HPDE6-E6E7 (cell line): ENCODE measurements at regions not wholly inside any gene's neighbourhood (a gene's known extent, or its start where the extent isn't known, plus 50 kb on each side); places are given as distances from the start of the nearest gene placed in this dataset.

Experiments
- DNase-seq: peaks from one replicate; pipeline ENCODE4 v3.0.0; 2011; ENCODE audit warnings: missing footprints; ENCODE audit errors: extremely low spot score

DNA sequence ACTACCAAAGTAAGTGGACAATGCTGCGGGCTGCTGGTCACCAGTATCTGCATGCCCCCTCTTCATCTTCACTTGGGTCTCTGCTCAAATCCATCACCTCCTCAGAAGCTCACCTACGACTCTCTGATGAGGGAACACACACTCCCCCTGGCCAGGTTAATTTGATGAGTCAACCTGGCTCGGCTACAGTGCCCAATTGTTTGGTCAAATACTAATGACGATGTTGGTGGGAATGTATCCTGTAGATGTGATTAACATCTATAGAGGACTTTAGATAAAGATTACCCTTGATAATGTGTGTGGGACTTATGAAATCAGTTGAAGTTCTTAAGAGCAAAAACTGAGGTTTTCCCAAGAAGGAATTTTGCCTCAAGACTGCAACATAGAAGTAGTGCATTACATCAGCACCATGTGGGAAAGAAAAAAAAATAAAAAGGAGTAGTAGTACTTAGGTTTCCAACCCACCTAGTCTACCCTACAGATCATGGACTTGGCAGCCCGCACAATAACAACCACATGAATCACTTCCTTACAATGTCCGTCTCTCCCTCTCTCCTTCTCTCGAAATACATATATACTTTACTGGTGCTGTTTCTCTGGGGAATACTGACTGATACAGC, 467.3 kb downstream of the DNAH5 start:
- peak; percentile 13 for DNase-seq

GRCh38 chr5:13472842-13473241, 471.6 kb downstream of the DNAH5 start:
- DNase-seq = no peak

DNA sequence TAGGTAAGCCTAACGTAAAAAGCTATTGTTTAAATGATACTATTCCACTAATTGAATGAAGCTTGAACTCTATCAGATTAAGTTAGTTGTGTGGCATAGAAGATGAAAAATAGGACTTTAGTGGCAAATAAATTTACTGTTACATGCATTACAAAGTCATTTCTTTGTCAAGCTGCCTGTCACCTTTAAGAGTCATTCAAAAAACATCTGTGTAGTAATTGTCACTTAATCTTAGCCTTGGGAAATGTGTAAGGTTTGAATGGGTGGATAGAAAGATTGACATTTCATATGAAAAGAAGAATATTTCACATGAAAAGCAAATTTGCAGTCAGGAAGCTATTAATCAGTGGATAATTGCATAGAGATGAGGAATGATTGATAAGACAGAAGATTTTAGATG, 473.5 kb downstream of the DNAH5 start:
- no peak for DNase-seq

DNA sequence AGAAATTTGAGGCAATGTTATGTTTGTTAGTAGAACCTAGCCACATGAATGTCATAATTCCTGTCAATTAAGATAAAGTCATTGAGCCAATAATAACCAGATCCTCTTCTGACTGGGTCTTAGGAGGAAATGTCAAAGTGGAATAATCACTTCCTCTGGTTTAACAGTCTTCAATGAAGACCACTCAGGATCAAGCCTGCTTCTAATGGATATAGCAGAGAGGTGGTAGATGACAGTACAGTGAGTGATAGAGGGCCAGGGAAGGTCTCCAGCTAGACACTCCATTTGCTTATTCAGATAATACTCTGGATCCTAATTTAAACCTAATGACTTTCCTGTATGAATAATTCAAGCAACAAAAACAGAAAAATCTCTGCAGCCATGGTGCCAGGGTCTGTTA, 474.2 kb downstream of the DNAH5 start:
- no peak for DNase-seq

GRCh38 chr5:13464532-13465193, 479.8 kb downstream of the DNAH5 start:
- DNase-seq = no peak

- no peak for DNase-seq
Measured at GRCh38 chr5:13460587-13460986, 483.9 kb downstream of the DNAH5 start.

DNA sequence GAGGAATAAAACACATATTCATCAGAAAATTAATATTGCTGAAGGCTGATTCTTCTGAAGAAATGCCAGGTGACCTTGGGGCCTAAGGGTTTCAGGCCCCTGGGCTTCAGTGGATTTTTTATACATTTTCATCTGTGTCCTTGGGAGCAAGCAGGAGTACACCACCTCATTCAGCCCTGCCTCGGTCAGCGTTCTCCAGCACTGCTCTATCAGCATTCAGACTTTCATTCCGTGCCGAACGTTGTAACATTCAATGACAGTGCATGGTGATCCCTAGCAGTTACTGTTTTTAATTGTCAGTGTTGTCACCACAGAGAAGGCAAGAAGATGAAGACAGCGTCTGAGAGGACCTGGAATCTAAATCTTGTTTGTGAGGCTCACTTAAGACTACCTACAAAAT, 490.4 kb downstream of the DNAH5 start:
- no peak for DNase-seq

GRCh38 chr5:13448843-13449242, 495.6 kb downstream of the DNAH5 start:
- DNase-seq = no peak

GRCh38 chr5:13439430-13439829, 505.1 kb downstream of the DNAH5 start:
- DNase-seq = no peak

- DNase-seq = no peak
Measured at GRCh38 chr5:13427827-13428557, 516.5 kb downstream of the DNAH5 start.

GRCh38 chr5:13412040-13412595, 532.4 kb downstream of the DNAH5 start:
- no peak for DNase-seq

GRCh38 chr5:13408616-13409015, 535.9 kb downstream of the DNAH5 start:
- DNase-seq = no peak

DNA sequence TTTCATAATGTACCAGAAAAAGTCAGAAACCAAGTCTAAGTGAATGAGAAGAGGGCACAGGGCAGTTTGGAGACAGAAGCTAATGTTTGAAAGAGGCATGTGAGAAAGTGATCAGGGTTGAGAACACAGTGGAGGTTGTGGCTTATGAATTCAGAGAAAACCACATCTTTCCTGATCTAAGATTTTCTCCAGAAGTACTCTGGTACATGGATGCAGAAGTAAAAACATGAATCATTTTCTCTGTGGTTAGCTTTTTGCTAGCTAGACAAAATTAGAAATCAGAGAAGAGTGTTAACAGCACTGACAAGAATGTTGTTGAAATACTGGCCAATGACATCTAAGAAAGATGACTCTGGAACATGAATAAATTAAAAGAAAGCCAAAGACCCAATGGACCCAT, 541.1 kb downstream of the DNAH5 start:
- DNase-seq = no peak

DNA sequence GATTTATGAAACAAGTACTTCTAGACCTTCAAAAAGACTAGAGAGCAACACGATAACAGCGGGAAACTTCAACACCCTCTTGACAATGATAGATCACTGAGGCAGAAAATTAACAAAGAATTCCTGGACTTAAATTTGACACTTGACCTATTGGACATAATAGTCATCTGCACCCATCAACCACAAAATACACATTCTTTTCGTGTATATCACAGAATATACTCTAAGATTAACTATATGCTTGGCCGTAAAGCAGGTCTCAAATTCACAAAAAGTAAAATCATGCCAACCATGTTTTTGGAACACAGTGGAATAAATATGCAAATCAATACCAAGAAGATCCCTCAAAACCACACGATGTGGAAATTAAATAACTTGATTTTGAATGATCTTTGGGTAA, 559.4 kb downstream of the DNAH5 start:
- no peak for DNase-seq

DNA sequence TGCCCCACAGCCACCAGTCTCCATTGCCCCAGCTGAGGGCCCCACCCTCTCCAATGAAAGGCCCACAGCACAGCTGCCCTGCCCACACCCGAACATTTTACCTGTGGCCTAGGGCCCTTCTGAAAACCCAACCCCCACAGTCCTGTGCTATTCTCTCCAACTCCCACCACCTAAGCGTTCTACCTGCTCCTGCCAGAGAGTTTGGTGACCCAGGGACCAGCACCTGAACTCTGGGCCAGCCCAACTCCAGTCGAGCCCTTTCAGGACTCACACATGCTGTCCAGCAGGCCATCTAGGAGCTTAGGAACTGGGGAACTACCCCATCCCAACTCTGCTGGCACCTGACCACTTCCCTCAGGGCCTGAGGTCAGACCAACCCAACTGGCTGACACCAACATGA, 562.3 kb downstream of the DNAH5 start:
- DNase-seq = no peak

- DNase-seq = no peak
Measured at GRCh38 chr5:13378091-13378490, 566.4 kb downstream of the DNAH5 start.

GRCh38 chr5:13359344-13359743, 585.1 kb downstream of the DNAH5 start:
- DNase-seq = peak; percentile 51

DNA sequence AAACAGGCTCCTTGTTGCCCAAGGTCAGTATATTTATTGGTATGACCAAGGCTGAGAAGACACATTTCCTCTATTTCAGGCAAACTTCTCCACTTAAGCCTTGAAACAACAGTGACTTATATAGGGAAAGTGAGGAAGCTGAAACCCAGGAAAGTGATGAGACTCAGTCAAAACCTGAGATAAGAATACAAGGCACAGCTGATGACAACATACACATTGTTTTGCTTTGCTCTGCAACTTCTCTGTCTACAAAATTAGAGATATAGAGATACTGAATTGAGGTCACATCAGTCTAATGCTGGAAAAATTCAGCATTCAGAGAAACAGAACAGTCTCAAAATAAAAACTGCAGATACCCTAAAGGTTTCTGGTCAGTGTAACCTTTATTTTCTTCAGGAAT, 586.1 kb downstream of the DNAH5 start:
- DNase-seq = no peak

DNA sequence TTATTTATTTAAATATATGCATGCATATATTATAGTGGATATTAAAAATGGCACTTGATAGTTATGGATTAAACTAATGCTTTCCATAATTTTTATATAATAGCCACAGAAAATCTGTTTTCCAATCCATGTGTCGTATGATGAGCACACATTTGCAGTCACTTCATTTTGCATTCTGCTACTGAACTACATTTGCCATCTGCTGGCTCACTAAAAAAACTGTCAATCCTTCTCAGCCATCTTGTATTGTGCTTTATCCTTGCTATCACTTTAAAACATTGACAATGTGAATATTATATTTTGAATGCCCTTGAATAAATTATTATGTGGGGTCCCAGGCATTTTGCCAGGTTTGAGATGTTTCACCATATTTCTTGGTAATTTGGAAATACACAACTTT, 586.6 kb downstream of the DNAH5 start:
- no peak for DNase-seq

- DNase-seq = no peak
Measured at GRCh38 chr5:13356226-13356625, 588.3 kb downstream of the DNAH5 start.

DNA sequence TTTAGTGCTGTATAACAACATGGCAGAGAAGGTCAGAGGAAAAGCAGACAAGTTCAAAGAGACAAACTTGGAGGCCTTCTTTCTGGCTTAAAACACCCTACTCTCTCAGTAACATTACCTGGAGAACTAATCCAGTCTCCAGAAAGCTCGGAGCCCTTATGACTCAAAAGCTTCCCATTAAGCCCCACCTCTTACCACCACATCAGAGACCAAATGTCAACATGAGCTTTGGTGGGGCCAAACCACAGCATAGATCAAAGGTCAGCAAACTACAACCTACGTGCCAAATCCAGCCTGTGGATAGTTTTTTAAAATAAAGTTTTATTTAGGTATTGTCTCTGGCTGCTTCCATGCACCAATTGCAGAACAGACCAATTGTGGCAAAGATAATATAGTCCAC, 589.9 kb downstream of the DNAH5 start:
- no peak for DNase-seq

- no peak for DNase-seq
Measured at GRCh38 chr5:13350767-13351166, 593.7 kb downstream of the DNAH5 start.

GRCh38 chr5:13348568-13348967, 595.9 kb downstream of the DNAH5 start:
- DNase-seq = peak; percentile 7
